Mammary epithelial cell (primary cell): ENCODE measurements at regions not wholly inside any gene's neighbourhood (a gene's known extent, or its start where the extent isn't known, plus 50 kb on each side); places are given as distances from the start of the nearest gene placed in this dataset.

Experiments
- CTCF ChIP-seq, 2 donors: IDR thresholded peaks in 1 of 2; conservative IDR thresholded peaks in 1 of 2; 2 replicates each; pipeline ENCODE4 v1.5.1; 2011 to 2012; ENCODE audit warnings: inconsistent platforms in 2 of 2, low read length in 2 of 2, mild to moderate bottlenecking in 2 of 2, control low read depth in 1 of 2, low read depth in 1 of 2; ENCODE audit not compliant: insufficient read depth in 1 of 2; ENCODE audit errors: extremely low read depth in 1 of 2
- EZH2 ChIP-seq: IDR thresholded peaks from 2 replicates; pipeline ENCODE4 v1.6.1; 2012; ENCODE audit warnings: low read length, inconsistent platforms, borderline replicate concordance

- TF ChIP-seq CTCF (conservative IDR thresholded peaks at IDR 0.05 in 1 of 2, IDR thresholded peaks at IDR 0.05 in 1 of 2; ENCODE audit: extremely low read depth in 1 of 2, insufficient read depth in 1 of 2, low read depth in 1 of 2, low read length in 2 of 2) = no peak
- TF ChIP-seq EZH2 = no peak
Measured at GRCh38 chr15:36185845-36186244, 393.6 kb upstream of the CDIN1 start.
